ENCODE measurements at regions not wholly inside any gene's neighbourhood (a gene's known extent, or its start where the extent isn't known, plus 50 kb on each side); places are given as distances from the start of the nearest gene placed in this dataset.

GRCh38 chr10:78813998-78814399 lies 254.8 kb upstream of the ZMIZ1 start:
- ChIA-PET RAD21 (ENCODE audit: low non-redundant PET in 1 of 2, low total read pairs in 2 of 2, uncharacterized antibody in 2 of 2, unreplicated experiment in 2 of 2) (interaction anchor here in 1 of 2 experiments (0.5 kb wide), 1 partner anchor 254 kb away, joined by 7 read pairs; no protein-coding TSS in a partner anchor), POLR2A (no interaction called here), CTCF (no interaction called here)
- ATAC-seq (no peak), DNase-seq (ENCODE audit: low read depth, low spot score) (no peak)
- Histone ChIP-seq H2AFZ (ENCODE audit: low read depth, low read length, poor library complexity, severe bottlenecking) (no peak overlapping the region), H3K27ac (ENCODE audit: low read depth, low read length) (no peak overlapping the region), H3K9ac (ENCODE audit: low read length) (no peak overlapping the region), H3K27me3 (ENCODE audit: insufficient read depth, low read length) (no peaks in the 10 kb centered on the region), H3K9me3 (ENCODE audit: control insufficient read depth in 1 of 2, insufficient read depth in 1 of 2, low read depth in 1 of 2, low read length in 2 of 2) (no peaks in the 10 kb centered on the region), H3K36me3 (ENCODE audit: control insufficient read depth in 1 of 2, insufficient read depth in 2 of 2, low read length in 2 of 2) (no peaks in the 10 kb centered on the region), H3K9me2 (ENCODE audit: insufficient read depth) (no peaks in the 10 kb centered on the region), H3K4me1 (ENCODE audit: control insufficient read depth in 1 of 2, insufficient read depth in 2 of 2, low read length in 2 of 2) (peaks cover 0 to 3% of the 10 kb centered on the region in 2 experiments; a peak in 2 of 4 replicates), H4K20me1 (ENCODE audit: insufficient read depth) (no peaks in the 10 kb centered on the region), H3K79me2 (ENCODE audit: insufficient read depth, low read length) (no peaks in the 10 kb centered on the region), H3K4me2 (ENCODE audit: low read length) (no peak overlapping the region), H3K4me3 (replicated peaks in 1 of 2; ENCODE audit: low read depth in 1 of 2, low read length in 2 of 2) (no peak overlapping the region)
- intact Hi-C loops (cut with micrococcal nuclease): no loop called here
- no TSS peak for BruUV-seq (replicated peaks)
- TF ChIP-seq FOSL1 (IDR thresholded peaks at IDR 0.05; ENCODE audit: low read depth): no peak
- TF ChIP-seq JUND (IDR thresholded peaks at IDR 0.05): no peak
- no peak for TF ChIP-seq EZH2 (IDR thresholded peaks at IDR 0.05)
- TF ChIP-seq CBX3 (IDR thresholded peaks at IDR 0.05; ENCODE audit: low read depth): no peak
- TF ChIP-seq REST (IDR thresholded peaks at IDR 0.05; ENCODE audit: low read depth): no peak
- no peak for TF ChIP-seq ZBTB33 (IDR thresholded peaks at IDR 0.05; ENCODE audit: extremely low read depth, insufficient replicate concordance, low read length)
- TF ChIP-seq CTCF (IDR thresholded peaks at IDR 0.05 in 2 of 3, conservative IDR thresholded peaks at IDR 0.05 in 1 of 3; ENCODE audit: borderline replicate concordance in 1 of 3, insufficient read depth in 1 of 3, low read depth in 2 of 3, low read length in 2 of 3): no peak
- TF ChIP-seq CEBPB (IDR thresholded peaks at IDR 0.05; ENCODE audit: low read depth): no peak
- no peak for TF ChIP-seq ZNF274 (IDR thresholded peaks at IDR 0.05; ENCODE audit: low read depth, low read length)
- TF ChIP-seq SIN3A (IDR thresholded peaks at IDR 0.05; ENCODE audit: low read depth): no peak
- no peak for TF ChIP-seq MAX (IDR thresholded peaks at IDR 0.05)
- no peak for TF ChIP-seq ELF1 (IDR thresholded peaks at IDR 0.05; ENCODE audit: borderline replicate concordance, low read depth)
- no peak for TF ChIP-seq YY1 (IDR thresholded peaks at IDR 0.05; ENCODE audit: extremely low read depth, insufficient replicate concordance, low read depth, low read length)
- TF ChIP-seq SRF (IDR thresholded peaks at IDR 0.05; ENCODE audit: low read depth): no peak
- no peak for TF ChIP-seq TCF7L2 (IDR thresholded peaks at IDR 0.05; ENCODE audit: borderline replicate concordance, extremely low read depth, insufficient read depth, insufficient read length)
- no peak for TF ChIP-seq POLR2AphosphoS5 (IDR thresholded peaks at IDR 0.05; ENCODE audit: low read depth, low read length)
- no peak for TF ChIP-seq ATF3 (IDR thresholded peaks at IDR 0.05)

Data from HCT116 (cell line).